HG03135 (cell line): ENCODE measurements at regions not wholly inside any gene's neighbourhood (a gene's known extent, or its start where the extent isn't known, plus 50 kb on each side); places are given as distances from the start of the nearest gene placed in this dataset.
"Not testable (repeated sequence)": the region's sequence is repeated elsewhere in the genome, so short reads cannot be mapped to it uniquely, and the experiment has no call there.

Experiments used
- ATAC-seq: cut with Tn5 transposase; IDR thresholded peaks from one replicate; pipeline ENCODE4 v1.9.1; 2021; ENCODE audit warnings: mild to moderate bottlenecking, moderate library complexity; ENCODE audit not compliant: unreplicated experiment

DNA sequence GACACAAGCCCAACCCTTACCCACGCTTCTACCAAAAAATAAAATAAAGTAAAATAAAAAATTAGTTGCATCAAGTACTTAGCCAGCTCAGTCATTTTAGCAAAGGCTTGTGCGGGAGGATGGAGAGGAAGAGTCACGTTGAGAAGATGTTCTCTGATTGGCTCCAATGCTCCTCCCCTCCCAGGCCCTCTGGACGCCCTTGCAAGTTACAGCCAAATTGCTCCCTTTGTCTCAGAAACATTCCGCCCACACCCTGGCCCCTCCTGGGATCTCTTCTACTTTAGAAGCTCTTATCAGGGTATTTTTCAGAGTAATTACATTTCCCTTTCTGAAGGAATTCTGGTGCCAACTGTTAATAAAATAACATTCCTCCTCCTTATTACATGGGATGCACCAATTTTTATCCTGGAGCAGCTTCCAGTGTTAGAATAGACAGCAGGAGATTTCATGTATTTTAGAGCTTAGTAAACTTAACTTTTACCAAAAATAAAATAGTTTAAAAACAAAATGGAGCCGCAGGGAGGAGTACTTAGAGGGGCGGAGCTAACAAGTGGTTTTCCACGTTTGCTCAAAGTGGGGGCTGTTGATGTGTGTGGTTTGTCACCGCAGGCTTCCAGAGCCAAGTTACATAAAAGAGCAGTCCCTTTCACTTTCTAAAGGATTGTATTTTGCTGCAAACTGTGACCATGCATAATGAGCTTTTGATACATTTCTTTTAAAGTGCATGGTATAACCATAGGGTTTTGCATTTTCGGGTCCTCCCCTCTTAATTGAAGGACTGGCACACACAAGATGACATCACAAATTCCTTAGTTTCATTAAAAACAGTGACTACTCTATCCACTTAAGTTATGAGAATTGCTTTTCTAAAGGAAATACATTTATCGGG, 71.7 kb upstream of the RAP1B start:
- no peak for ATAC-seq

DNA sequence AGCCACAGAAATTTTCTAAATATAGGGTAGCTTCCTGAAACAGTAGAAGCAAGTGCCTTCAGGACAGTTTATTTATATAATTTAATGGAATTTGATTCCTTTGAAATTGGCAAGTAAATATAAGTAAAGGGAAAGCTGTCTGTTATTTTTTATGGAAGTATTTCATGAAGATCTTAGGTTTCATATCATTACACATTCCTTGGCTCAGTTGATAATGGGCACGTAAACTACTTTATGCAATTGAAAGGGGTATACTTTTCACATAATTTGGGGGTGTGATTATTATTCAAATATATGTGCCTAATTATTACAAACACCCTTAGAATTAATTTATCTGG, 71.1 kb upstream of the RAP1B start:
- ATAC-seq = no peak

DNA sequence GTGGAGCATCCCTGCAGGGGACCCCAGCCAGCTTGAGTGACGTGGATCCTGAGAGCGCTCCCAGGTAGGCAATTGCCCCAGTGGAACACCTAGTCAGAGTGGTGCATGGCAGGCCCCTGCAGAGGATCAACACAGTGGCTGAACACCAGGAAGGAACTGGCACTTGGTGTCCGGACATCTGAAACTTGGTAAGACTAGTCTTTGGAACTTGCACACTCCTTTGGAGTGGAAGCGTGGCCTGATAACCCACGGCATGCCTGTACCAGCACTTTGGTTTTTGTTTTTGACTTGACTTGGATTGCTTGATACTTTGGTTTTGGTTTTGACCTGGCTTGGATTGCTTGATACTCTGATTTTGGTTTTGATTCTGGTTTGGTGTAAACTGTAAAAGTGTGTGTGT, 69.9 kb upstream of the RAP1B start:
- not testable (repeated sequence) for ATAC-seq

DNA sequence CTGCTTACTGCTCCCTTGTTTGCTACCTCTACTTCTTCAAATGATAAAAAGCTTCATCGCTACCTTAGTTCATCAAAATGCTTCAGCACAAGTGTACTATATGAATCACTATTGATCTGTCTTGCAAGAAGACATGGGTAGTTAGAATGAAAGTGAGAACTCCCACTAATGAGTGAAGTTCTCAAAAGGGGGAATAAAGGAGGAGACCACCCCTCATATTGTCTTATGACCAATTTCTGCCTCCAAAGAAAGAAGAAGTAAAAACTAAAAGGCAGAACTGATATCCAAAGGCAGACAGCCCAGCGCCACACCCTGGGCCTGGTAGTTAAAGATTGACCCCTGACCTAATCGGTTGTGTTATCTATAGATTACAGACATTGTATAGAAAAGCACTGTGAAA, 63.4 kb upstream of the RAP1B start:
- ATAC-seq = not testable (repeated sequence)

DNA sequence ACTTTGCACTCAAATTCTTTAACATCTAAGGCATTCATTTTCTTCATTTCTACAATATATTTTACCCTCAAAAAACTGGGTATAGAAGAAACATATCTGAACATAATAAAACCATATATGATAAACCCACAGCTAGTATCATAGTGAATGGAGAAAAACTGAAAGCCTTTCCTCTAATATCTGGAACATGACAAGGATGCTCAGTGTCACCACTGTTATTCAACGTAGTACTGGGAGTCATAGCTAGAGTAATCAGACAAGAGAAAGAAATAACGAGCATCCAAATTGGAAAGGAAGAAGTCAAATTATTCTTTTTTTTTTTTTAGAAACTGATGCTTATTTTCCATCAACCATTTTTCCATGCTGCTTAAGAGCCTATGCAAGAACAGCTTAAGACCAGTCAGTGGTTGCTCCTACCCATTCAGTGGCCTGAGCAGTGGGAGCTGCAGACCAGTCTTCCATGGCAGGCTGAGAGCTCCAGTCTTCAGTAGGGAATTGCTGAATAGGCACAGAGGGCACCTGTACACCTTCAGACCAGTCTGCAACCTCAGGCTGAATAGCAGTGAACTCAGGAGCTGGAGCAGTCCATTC, 58.0 kb upstream of the RAP1B start:
- ATAC-seq = not testable (repeated sequence)

DNA sequence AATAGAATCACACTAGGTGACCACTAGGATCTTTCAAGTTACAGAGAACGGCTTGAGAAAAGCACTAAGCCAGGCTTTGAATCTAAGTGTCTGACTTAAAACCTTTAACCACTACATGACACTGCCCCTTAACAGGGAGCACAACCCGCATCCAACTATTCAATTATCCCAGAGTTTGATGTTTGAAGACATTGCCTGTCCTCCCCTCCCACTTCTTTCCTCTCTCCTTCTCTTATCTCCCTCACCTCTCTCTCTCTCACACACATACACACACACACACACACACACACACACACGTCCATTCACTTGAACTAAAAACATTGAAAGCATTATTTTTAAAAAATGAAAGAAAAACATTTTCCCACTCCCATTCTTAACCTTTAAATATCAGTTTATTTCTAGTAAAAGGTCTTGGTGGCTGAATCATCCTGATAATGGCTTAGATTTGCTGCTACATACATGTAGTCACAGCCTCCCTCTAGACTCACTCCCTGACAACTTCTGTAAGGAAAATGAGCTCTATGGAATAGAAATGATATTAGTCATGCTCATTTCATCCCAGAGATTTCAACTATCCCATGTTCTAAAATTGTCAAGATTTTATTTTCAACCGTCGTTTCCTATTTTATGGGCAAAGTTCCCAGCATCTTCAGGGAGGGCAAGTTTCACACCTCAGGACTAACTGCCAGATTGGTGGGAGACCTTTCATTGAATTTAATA, 53.5 kb upstream of the RAP1B start:
- ATAC-seq = no peak

DNA sequence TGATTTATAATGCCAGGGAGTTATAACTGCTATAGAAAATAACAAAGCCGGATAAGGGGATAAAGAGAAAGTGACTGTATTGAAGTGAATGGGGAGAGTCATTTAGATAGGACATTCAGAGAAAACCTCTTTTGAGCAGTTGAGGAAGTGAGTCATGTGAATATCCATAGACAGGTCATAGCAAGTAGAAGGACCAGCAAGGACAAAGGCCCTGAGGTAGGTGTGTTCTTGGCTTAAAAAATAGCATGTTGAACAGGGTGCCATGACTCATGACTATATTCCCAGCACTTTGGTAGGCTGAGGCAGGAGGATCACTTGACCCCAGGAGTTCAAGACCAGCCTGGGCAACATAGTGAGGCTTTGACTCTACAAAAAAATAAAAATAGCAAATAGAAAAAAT, 51.5 kb upstream of the RAP1B start:
- ATAC-seq = no peak

DNA sequence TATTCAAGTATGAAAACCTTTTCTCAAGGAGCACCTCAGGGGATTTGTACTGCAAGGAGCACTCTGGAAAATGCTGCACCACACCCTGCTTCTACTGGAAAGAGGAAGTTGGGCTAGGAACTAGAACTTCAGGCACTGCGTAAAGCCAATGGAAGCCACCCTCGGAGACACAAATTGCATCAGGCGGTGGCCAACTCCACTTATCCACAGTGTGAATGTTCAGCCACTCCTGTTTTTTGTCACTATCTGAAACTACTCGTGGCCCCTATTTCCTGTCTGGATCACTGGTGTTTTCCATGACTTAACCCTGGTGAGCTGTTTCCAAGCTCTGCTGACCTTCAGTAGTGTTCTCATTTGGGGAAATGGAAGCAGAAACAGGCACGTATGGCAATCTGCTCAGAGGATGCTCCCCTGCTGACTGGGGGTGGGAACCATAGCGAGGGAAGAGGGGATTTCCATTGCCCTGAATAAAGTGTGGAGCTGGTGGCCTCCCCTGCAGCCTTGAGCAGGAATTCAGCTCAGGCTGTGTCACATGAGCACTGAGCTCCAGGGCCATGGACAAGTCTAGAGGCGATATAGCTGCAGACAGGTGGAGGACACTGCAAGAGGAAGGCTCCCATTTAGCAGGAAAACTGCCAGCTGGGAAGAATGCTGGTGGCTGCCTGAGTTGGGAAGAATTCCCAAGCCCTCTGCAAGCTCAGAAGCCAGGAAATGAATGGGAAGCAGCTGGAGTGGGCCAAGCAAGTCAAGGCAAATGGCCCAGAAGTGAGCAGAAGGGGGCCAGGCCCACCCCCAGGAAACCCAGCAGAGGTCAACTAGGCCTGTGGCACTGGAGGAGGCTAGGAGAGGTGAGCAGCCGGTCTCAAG, 50.5 kb upstream of the RAP1B start:
- ATAC-seq = no peak

DNA sequence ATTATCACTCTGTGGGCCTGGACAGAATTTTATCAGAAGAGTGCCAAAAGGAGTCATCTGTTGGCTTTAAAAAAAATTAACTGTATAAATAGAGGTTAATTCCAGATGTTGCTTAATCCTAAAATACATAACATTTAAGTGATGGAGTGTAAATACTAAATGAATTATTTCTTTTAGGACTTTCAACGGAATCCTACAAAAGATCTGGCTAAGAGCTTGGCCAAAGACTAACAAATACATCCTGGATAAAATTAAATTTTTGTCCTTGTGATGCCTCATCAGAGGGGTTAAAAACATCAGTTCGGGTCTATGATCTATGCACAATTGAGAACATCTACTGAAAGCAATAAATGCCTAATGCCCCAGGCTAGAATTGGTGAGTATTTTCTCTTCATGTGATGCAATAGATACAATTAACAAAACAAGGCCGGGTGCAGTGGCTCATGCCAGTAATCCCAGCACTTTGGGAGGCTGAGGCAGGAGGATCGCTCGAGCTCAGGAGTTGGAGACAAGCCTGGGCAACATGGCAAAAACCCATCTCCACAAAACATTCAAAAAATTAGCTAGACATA, 49.8 kb upstream of the RAP1B start:
- ATAC-seq = no peak
